Adipocyte (in vitro differentiated cells): ENCODE measurements at regions not wholly inside any gene's neighbourhood (a gene's known extent, or its start where the extent isn't known, plus 50 kb on each side); places are given as distances from the start of the nearest gene placed in this dataset.

Experiments
- DNase-seq: peaks from one replicate; pipeline ENCODE4 v3.0.0-alpha.2; 2015; ENCODE audit warnings: low read depth
- H3K27me3 ChIP-seq: replicated peaks from 2 replicates; pipeline ENCODE4 v1.7.0; 2013; ENCODE audit warnings: mild to moderate bottlenecking, low read length, moderate library complexity; ENCODE audit not compliant: control insufficient read depth, insufficient read depth
- H3K36me3 ChIP-seq: 2 replicates; pipeline ENCODE4 v1.7.0; 2013; ENCODE audit warnings: low read length, mild to moderate bottlenecking, moderate library complexity; ENCODE audit not compliant: control insufficient read depth, insufficient read depth, severe bottlenecking
- H3K4me1 ChIP-seq: 2 replicates; pipeline ENCODE4 v1.7.0; 2013; ENCODE audit warnings: mild to moderate bottlenecking, low read length, moderate library complexity; ENCODE audit not compliant: control insufficient read depth, insufficient read depth
- H3K4me3 ChIP-seq: 2 replicates; pipeline ENCODE4 v1.7.0; 2013; ENCODE audit warnings: mild to moderate bottlenecking, low read length, moderate library complexity
- H3K9ac ChIP-seq: 2 replicates; pipeline ENCODE4 v1.7.0; 2013; ENCODE audit warnings: mild to moderate bottlenecking, low read length, moderate library complexity
- H3K9me3 ChIP-seq: 2 replicates; pipeline ENCODE4 v1.7.0; 2013; ENCODE audit warnings: mild to moderate bottlenecking, low read length, moderate library complexity; ENCODE audit not compliant: control insufficient read depth

GRCh38 chr7:109757713-109758112, 1188.0 kb downstream of the DNAJB9 start:
- H3K36me3 ChIP-seq: no peaks in the 10 kb centered on the region
- H3K4me1 ChIP-seq: no peaks in the 10 kb centered on the region
- H3K4me3 ChIP-seq: no peak overlapping the region
- no peak for DNase-seq
- H3K9ac ChIP-seq: no peak overlapping the region
- H3K27me3 ChIP-seq: no peaks in the 10 kb centered on the region
- H3K9me3 ChIP-seq: peaks cover 5% of the 10 kb centered on the region

GRCh38 chr7:109763611-109764010, 1193.9 kb downstream of the DNAJB9 start:
- no peak overlapping the region for H3K9ac ChIP-seq
- H3K4me3 ChIP-seq: no peak overlapping the region
- no peaks in the 10 kb centered on the region for H3K27me3 ChIP-seq
- H3K9me3 ChIP-seq: peaks cover 5% of the 10 kb centered on the region
- no peaks in the 10 kb centered on the region for H3K36me3 ChIP-seq
- no peaks in the 10 kb centered on the region for H3K4me1 ChIP-seq
- no peak for DNase-seq

- H3K9me3 ChIP-seq: peaks cover 4% of the 10 kb centered on the region
- no peaks in the 10 kb centered on the region for H3K27me3 ChIP-seq
- H3K9ac ChIP-seq: no peak overlapping the region
- H3K4me3 ChIP-seq: no peak overlapping the region
- DNase-seq: no peak
- no peaks in the 10 kb centered on the region for H3K36me3 ChIP-seq
- H3K4me1 ChIP-seq: no peaks in the 10 kb centered on the region
Observed at GRCh38 chr7:109772161-109772560, 1202.5 kb downstream of the DNAJB9 start.

- DNase-seq: no peak
Observed at GRCh38 chr7:109782806-109783205, 1213.1 kb downstream of the DNAJB9 start.

GRCh38 chr7:109806548-109806947, 1236.9 kb downstream of the DNAJB9 start:
- Histone ChIP-seq H3K4me3 (no peak overlapping the region), H3K36me3 (no peaks in the 10 kb centered on the region), H3K27me3 (no peaks in the 10 kb centered on the region), H3K9ac (no peak overlapping the region), H3K9me3 (no peaks in the 10 kb centered on the region), H3K4me1 (no peaks in the 10 kb centered on the region)
- DNase-seq: no peak

More at GRCh38 chr7:109782806-109783205, 1213.1 kb downstream of the DNAJB9 start:
- Histone ChIP-seq H3K4me1 (no peaks in the 10 kb centered on the region), H3K27me3 (no peaks in the 10 kb centered on the region), H3K9ac (no peak overlapping the region), H3K4me3 (no peak overlapping the region), H3K36me3 (no peaks in the 10 kb centered on the region), H3K9me3 (no peaks in the 10 kb centered on the region)

- H3K4me3 ChIP-seq: no peak overlapping the region
- no peak for DNase-seq
- H3K9me3 ChIP-seq: peaks cover 18% of the 10 kb centered on the region
- no peak overlapping the region for H3K9ac ChIP-seq
- no peaks in the 10 kb centered on the region for H3K4me1 ChIP-seq
- H3K27me3 ChIP-seq: no peaks in the 10 kb centered on the region
- H3K36me3 ChIP-seq: no peaks in the 10 kb centered on the region
Observed at GRCh38 chr7:109821156-109821555, 1251.5 kb downstream of the DNAJB9 start.

- H3K4me3 ChIP-seq: no peak overlapping the region
- no peak for DNase-seq
- no peaks in the 10 kb centered on the region for H3K36me3 ChIP-seq
- H3K4me1 ChIP-seq: no peaks in the 10 kb centered on the region
- no peaks in the 10 kb centered on the region for H3K9me3 ChIP-seq
- no peaks in the 10 kb centered on the region for H3K27me3 ChIP-seq
- no peak overlapping the region for H3K9ac ChIP-seq
Observed at GRCh38 chr7:109834851-109835250, 1256.1 kb upstream of the LRRN3 start.

GRCh38 chr7:109835577-109835976, 1255.3 kb upstream of the LRRN3 start:
- Histone ChIP-seq H3K4me1 (no peaks in the 10 kb centered on the region), H3K9me3 (no peaks in the 10 kb centered on the region), H3K27me3 (no peaks in the 10 kb centered on the region), H3K36me3 (no peaks in the 10 kb centered on the region), H3K9ac (no peak overlapping the region), H3K4me3 (no peak overlapping the region)
- no peak for DNase-seq

- Histone ChIP-seq H3K4me1 (no peaks in the 10 kb centered on the region), H3K4me3 (no peak overlapping the region), H3K27me3 (no peaks in the 10 kb centered on the region), H3K36me3 (no peaks in the 10 kb centered on the region), H3K9ac (no peak overlapping the region), H3K9me3 (no peaks in the 10 kb centered on the region)
- DNase-seq: no peak
Observed at GRCh38 chr7:109836016-109836415, 1254.9 kb upstream of the LRRN3 start.

GRCh38 chr7:109842386-109842785, 1248.5 kb upstream of the LRRN3 start:
- no peaks in the 10 kb centered on the region for H3K27me3 ChIP-seq
- H3K4me3 ChIP-seq: no peak overlapping the region
- no peak overlapping the region for H3K9ac ChIP-seq
- no peaks in the 10 kb centered on the region for H3K4me1 ChIP-seq
- no peaks in the 10 kb centered on the region for H3K9me3 ChIP-seq
- DNase-seq: no peak
- no peaks in the 10 kb centered on the region for H3K36me3 ChIP-seq

GRCh38 chr7:109844362-109844761, 1246.6 kb upstream of the LRRN3 start:
- Histone ChIP-seq H3K9me3 (no peaks in the 10 kb centered on the region), H3K4me1 (no peaks in the 10 kb centered on the region), H3K27me3 (no peaks in the 10 kb centered on the region), H3K36me3 (no peaks in the 10 kb centered on the region), H3K4me3 (no peak overlapping the region), H3K9ac (no peak overlapping the region)
- DNase-seq: peak; percentile 29

- Histone ChIP-seq H3K9ac (no peak overlapping the region), H3K4me1 (no peaks in the 10 kb centered on the region)
Observed at GRCh38 chr7:109864230-109864629, 1226.7 kb upstream of the LRRN3 start.

More at GRCh38 chr7:109864230-109864629, 1226.7 kb upstream of the LRRN3 start:
- H3K4me3 ChIP-seq: no peak overlapping the region
- H3K27me3 ChIP-seq: no peaks in the 10 kb centered on the region
- H3K9me3 ChIP-seq: no peaks in the 10 kb centered on the region
- no peaks in the 10 kb centered on the region for H3K36me3 ChIP-seq
- no peak for DNase-seq
